Neuronal stem cell (in vitro differentiated cells): ENCODE measurements at regions not wholly inside any gene's neighbourhood (a gene's known extent, or its start where the extent isn't known, plus 50 kb on each side); places are given as distances from the start of the nearest gene placed in this dataset.

Experiments used
- DNase-seq: peaks from one replicate; pipeline ENCODE4 v3.0.0-alpha.2; 2013; ENCODE audit warnings: low spot score
- H2AFZ ChIP-seq: one replicate; pipeline ENCODE4 v1.6.1; 2013; ENCODE audit warnings: mild to moderate bottlenecking, low read length, inconsistent platforms
- H2AK5ac ChIP-seq: 2 replicates; pipeline ENCODE4 v1.6.1; 2013; ENCODE audit warnings: low read depth, mild to moderate bottlenecking, inconsistent platforms, low read length, moderate library complexity, mixed read lengths
- H2BK120ac ChIP-seq: 2 replicates; pipeline ENCODE4 v1.6.1; 2013; ENCODE audit warnings: low read depth, mild to moderate bottlenecking, inconsistent platforms, low read length, moderate library complexity, mixed read lengths
- H2BK12ac ChIP-seq: one replicate; pipeline ENCODE4 v1.6.1; 2013; ENCODE audit warnings: low read length, inconsistent platforms
- H2BK15ac ChIP-seq: 2 replicates; pipeline ENCODE4 v1.6.1; 2013; ENCODE audit warnings: mild to moderate bottlenecking, low read length, inconsistent platforms, mixed read lengths
- H2BK5ac ChIP-seq: one replicate; pipeline ENCODE4 v1.6.1; 2013; ENCODE audit warnings: inconsistent platforms, mild to moderate bottlenecking, low read length, moderate library complexity
- H3K14ac ChIP-seq: one replicate; pipeline ENCODE4 v1.6.1; 2013; ENCODE audit warnings: low read length, inconsistent platforms
- H3K18ac ChIP-seq: 2 replicates; pipeline ENCODE4 v1.6.1; 2013; ENCODE audit warnings: low read length, inconsistent platforms
- H3K23ac ChIP-seq: 2 replicates; pipeline ENCODE4 v1.6.1; 2013; ENCODE audit warnings: low read depth, mild to moderate bottlenecking, mixed read lengths, low read length, inconsistent platforms; ENCODE audit not compliant: poor library complexity
- H3K27ac ChIP-seq: replicated peaks from 3 replicates; pipeline ENCODE4 v1.5.1; 2013; ENCODE audit warnings: low read length, inconsistent platforms
- H3K27me3 ChIP-seq, 3 experiments: 2 replicates each; pipeline ENCODE4 v1.6.1; 2013; ENCODE audit warnings: low read length in 3 of 3, mild to moderate bottlenecking in 2 of 3, inconsistent platforms in 1 of 3, low read depth in 1 of 3, mixed read lengths in 1 of 3, moderate library complexity in 1 of 3; ENCODE audit not compliant: control insufficient read depth in 3 of 3, insufficient read depth in 3 of 3
- H3K36me3 ChIP-seq, 2 donors: replicated peaks in 1 of 2; 2 replicates each; pipeline ENCODE4 v1.6.1; 2013; ENCODE audit warnings: low read length in 2 of 2; ENCODE audit not compliant: control insufficient read depth in 2 of 2, insufficient read depth in 2 of 2
- H3K4ac ChIP-seq: 2 replicates; pipeline ENCODE4 v1.6.1; 2013; ENCODE audit warnings: inconsistent platforms, mild to moderate bottlenecking, low read length, moderate library complexity
- H3K4me1 ChIP-seq, 2 donors: 1 replicate in 1 of 2; 2 replicates in 1 of 2; pipeline ENCODE4 v1.6.1; 2013; ENCODE audit warnings: low read length in 2 of 2, low read depth in 1 of 2; ENCODE audit not compliant: control insufficient read depth in 2 of 2, insufficient read depth in 1 of 2
- H3K4me2 ChIP-seq: one replicate; pipeline ENCODE4 v1.6.1; 2013; ENCODE audit warnings: mild to moderate bottlenecking, low read length, inconsistent platforms; ENCODE audit not compliant: insufficient read depth, poor library complexity, severe bottlenecking
- H3K4me3 ChIP-seq, 2 donors: 2 replicates each; pipeline ENCODE4 v1.5.1; 2013; ENCODE audit warnings: low read length in 2 of 2, mild to moderate bottlenecking in 2 of 2, inconsistent platforms in 1 of 2, moderate library complexity in 1 of 2
- H3K79me1 ChIP-seq: one replicate; pipeline ENCODE4 v1.6.1; 2013; ENCODE audit warnings: low read depth, mild to moderate bottlenecking, inconsistent platforms, low read length, moderate library complexity
- H3K9ac ChIP-seq: one replicate; pipeline ENCODE4 v1.6.1; 2013; ENCODE audit warnings: mild to moderate bottlenecking, low read depth, low read length, inconsistent platforms; ENCODE audit not compliant: poor library complexity
- H3K9me3 ChIP-seq, 2 donors: replicated peaks in 1 of 2; 2 replicates each; pipeline versions ENCODE3 to v1.6.1; 2013; ENCODE audit warnings: low read length in 2 of 2, mild to moderate bottlenecking in 2 of 2, inconsistent platforms in 1 of 2, low read depth in 1 of 2, mixed read lengths in 1 of 2, moderate library complexity in 1 of 2; ENCODE audit not compliant: control insufficient read depth in 2 of 2, insufficient read depth in 1 of 2
- H4K8ac ChIP-seq: one replicate; pipeline ENCODE4 v1.6.1; 2013; ENCODE audit warnings: low read depth, mild to moderate bottlenecking, inconsistent platforms, low read length, moderate library complexity
- H4K91ac ChIP-seq: one replicate; pipeline ENCODE4 v1.6.1; 2013; ENCODE audit warnings: low read length, low read depth, mild to moderate bottlenecking, inconsistent platforms; ENCODE audit not compliant: poor library complexity
- WGBS, 2 donors: extraction: QIAGEN DNeasy Blood & Tissue Kit; methylation state at CpG; one replicate each; pipeline ENCODE4 v1.1.7; 2013; ENCODE audit warnings: missing lambda C conversion rate in 2 of 2, mixed read lengths in 1 of 2; ENCODE audit not compliant: insufficient read length in 2 of 2, insufficient replicate concordance in 1 of 2; ENCODE audit errors: extremely low coverage in 2 of 2; 5-methylcytosine and 5-hydroxymethylcytosine counted together

DNA sequence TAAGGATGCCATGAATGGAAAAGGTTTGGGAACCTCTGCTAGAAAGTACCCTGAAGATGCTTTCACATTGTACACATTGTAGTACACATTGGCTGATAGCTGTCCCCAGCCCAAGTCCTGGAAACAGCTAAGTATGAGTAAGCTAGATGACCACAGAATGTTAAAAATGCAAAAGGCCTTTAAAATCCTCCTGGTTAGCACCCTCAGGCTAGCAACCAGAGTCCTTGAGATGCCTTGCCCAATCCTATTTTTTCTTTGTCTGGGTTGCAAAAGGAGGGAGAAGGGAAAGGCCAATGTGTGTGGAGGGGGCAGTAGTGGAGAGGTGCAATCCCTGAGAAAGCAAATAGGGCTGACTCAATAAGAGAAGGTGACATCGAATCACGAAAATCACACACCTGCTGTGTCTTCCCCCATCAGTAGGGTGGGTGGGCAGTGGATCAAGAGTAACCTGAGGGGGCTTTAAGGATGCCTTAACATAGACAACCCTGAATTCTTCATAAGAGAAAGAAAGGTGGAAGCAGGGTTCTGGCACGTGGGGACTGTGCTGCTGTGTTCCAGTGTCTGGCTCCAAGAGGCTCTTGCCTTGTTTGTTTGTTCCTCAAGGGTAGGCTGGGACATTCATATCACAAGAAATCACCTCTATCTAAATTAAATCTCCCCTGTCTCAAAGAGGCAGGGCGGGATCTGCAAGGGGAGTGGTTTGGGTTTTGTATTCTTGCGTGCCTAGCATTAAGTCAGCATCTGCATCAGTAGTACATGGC lies 266.2 kb upstream of the PLXNA2 start:
- Histone ChIP-seq H2BK12ac (no peak overlapping the region), H3K18ac (no peak overlapping the region), H3K36me3 (no peaks in the 10 kb centered on the region), H2AK5ac (no peak overlapping the region), H3K4ac (no peak overlapping the region), H3K4me3 (no peak overlapping the region), H3K79me1 (no peaks in the 10 kb centered on the region), H2BK15ac (no peak overlapping the region), H2BK5ac (no peak overlapping the region), H3K9ac (no peak overlapping the region), H2AFZ (no peak overlapping the region), H4K91ac (no peak overlapping the region), H3K27me3 (peaks cover 0 to 2% (median 0%) of the 10 kb centered on the region in 3 experiments), H3K14ac (no peak overlapping the region), H3K4me1 (no peaks in the 10 kb centered on the region), H2BK120ac (no peak overlapping the region), H3K23ac (no peak overlapping the region), H3K4me2 (no peak overlapping the region), H4K8ac (no peak overlapping the region), H3K9me3 (no peaks in the 10 kb centered on the region), H3K27ac (no peak overlapping the region)
- no peak for DNase-seq
- no CpG with 5 or more reads among the region's 5 CpGs for WGBS, 2 donors

DNA sequence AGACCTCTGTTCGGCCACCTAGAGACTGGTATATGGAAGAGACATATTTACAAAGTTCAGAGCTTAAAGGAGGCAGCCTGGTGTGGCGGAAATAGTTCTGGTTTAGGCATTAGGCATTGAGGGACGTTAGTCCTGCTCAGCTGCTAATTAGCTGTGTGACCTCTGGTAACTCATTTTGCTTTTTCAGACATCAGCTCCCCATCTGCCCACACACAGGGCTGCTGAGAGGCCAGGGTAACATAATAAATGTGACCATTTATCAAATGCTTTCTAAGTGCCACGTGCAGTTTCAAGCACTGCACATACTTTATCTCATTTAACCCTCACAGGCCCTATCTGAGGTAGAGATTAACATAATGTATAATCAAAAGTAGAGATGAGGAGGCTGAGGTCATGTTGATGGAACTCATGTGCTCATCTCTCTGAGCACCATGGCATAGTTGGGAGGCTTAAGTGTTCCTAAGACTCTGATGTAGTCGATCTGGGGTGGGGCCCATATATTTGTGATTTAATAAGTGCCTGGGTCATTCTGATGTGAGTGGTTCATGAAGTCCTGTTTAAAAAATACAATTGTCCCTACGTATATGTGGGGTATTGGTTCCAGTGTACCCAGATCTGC lies 267.2 kb upstream of the PLXNA2 start:
- H3K27ac ChIP-seq: no peak overlapping the region
- no peak overlapping the region for H4K91ac ChIP-seq
- no peak overlapping the region for H2BK5ac ChIP-seq
- H3K79me1 ChIP-seq: peaks cover 1% of the 10 kb centered on the region
- no peak overlapping the region for H2AK5ac ChIP-seq
- no peak overlapping the region for H2BK12ac ChIP-seq
- no peak overlapping the region for H2AFZ ChIP-seq
- H3K4me1 ChIP-seq: no peaks in the 10 kb centered on the region
- H3K4me3 ChIP-seq: no peak overlapping the region
- no peak overlapping the region for H3K4me2 ChIP-seq
- H3K18ac ChIP-seq: no peak overlapping the region
- no CpG with 5 or more reads among the region's 6 CpGs for WGBS, 2 donors
- H3K4ac ChIP-seq: no peak overlapping the region
- H3K9me3 ChIP-seq: no peaks in the 10 kb centered on the region
- peaks cover 0 to 2% (median 0%) of the 10 kb centered on the region in 3 experiments for H3K27me3 ChIP-seq
- no peak overlapping the region for H2BK120ac ChIP-seq
- no peak overlapping the region for H4K8ac ChIP-seq
- no peak overlapping the region for H2BK15ac ChIP-seq
- no peak overlapping the region for H3K9ac ChIP-seq
- H3K14ac ChIP-seq: no peak overlapping the region
- no peak overlapping the region for H3K23ac ChIP-seq
- no peaks in the 10 kb centered on the region for H3K36me3 ChIP-seq
- DNase-seq: no peak

DNA sequence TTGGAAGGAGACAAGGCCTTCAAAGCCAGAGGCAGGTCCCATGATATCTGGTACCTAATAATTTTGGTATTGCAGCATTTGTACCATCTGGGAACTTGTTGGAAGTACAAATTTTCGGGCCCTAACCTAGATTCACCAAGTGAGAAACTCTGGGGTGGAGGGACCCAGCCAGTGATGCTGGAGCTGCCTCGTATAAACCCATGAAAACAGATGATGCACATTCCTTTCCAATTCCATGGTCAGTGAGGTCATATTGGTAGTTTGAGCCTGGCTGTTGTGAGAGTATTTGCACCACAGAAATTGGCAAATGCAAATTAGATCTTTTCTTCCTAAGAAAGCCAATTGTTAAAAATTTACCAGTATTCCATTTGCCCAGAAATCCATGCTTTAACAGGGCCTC lies 269.6 kb upstream of the PLXNA2 start:
- Histone ChIP-seq H3K18ac (no peak overlapping the region), H3K4ac (no peak overlapping the region), H3K9ac (no peak overlapping the region), H3K23ac (no peak overlapping the region), H2AK5ac (no peak overlapping the region), H3K14ac (no peak overlapping the region), H2BK120ac (no peak overlapping the region), H4K91ac (no peak overlapping the region), H4K8ac (no peak overlapping the region), H3K79me1 (peaks cover 2% of the 10 kb centered on the region), H2AFZ (no peak overlapping the region), H3K27me3 (peaks cover 0 to 2% (median 0%) of the 10 kb centered on the region in 3 experiments), H3K36me3 (no peaks in the 10 kb centered on the region), H2BK5ac (no peak overlapping the region), H3K27ac (no peak overlapping the region), H3K4me1 (no peaks in the 10 kb centered on the region), H2BK12ac (no peak overlapping the region), H3K4me2 (no peak overlapping the region), H3K9me3 (no peaks in the 10 kb centered on the region), H2BK15ac (no peak overlapping the region), H3K4me3 (no peak overlapping the region)
- no CpG with 5 or more reads among the region's 2 CpGs for WGBS, 2 donors
- no peak for DNase-seq

DNA sequence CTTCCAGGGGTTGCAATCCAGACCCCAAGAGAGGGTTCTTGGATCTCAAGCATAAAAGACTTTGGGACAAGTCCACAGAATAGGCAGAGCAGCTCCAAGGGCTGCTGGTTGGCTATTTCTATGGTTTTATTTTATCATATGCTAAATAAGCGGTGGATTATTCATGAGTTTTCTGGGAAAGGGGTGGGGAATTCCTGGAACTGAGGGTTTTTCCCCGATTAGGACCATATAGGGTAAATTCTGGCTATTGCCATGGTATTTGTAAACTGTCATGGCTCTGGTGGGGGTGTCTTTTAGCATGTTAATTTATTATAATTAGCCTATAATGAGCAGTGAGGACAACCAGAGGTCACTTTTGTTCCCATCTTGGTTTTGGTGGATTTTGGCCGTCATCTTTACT lies 270.9 kb upstream of the PLXNA2 start:
- no peak for DNase-seq
- H3K79me1 ChIP-seq: peaks cover 2% of the 10 kb centered on the region
- no peak overlapping the region for H2BK5ac ChIP-seq
- H2BK12ac ChIP-seq: no peak overlapping the region
- H3K18ac ChIP-seq: no peak overlapping the region
- peaks cover 0 to 2% (median 0%) of the 10 kb centered on the region in 3 experiments for H3K27me3 ChIP-seq
- no peak overlapping the region for H3K14ac ChIP-seq
- H2BK15ac ChIP-seq: no peak overlapping the region
- no peak overlapping the region for H2BK120ac ChIP-seq
- H2AK5ac ChIP-seq: no peak overlapping the region
- no peaks in the 10 kb centered on the region for H3K4me1 ChIP-seq
- no peak overlapping the region for H3K27ac ChIP-seq
- H3K9ac ChIP-seq: no peak overlapping the region
- H4K91ac ChIP-seq: no peak overlapping the region
- no peak overlapping the region for H3K4me3 ChIP-seq
- no peak overlapping the region for H3K4ac ChIP-seq
- no peaks in the 10 kb centered on the region for H3K36me3 ChIP-seq
- no peak overlapping the region for H3K4me2 ChIP-seq
- no peaks in the 10 kb centered on the region for H3K9me3 ChIP-seq
- no peak overlapping the region for H4K8ac ChIP-seq
- WGBS, 2 donors: no CpG with 5 or more reads among the region's 3 CpGs
- no peak overlapping the region for H2AFZ ChIP-seq
- no peak overlapping the region for H3K23ac ChIP-seq
